Activated B cell treated with CpG ODN at 0.5 μM for 24 hours (primary cell): ENCODE measurements at regions not wholly inside any gene's neighbourhood (a gene's known extent, or its start where the extent isn't known, plus 50 kb on each side); places are given as distances from the start of the nearest gene placed in this dataset.
"Not testable (repeated sequence)": the region's sequence is repeated elsewhere in the genome, so short reads cannot be mapped to it uniquely, and the experiment has no call there.

Experiments
- ATAC-seq: fragments of 200-7000 bp; cut with Tn5 transposase; one replicate; pipeline ENCODE4 v1.10.0; 2021; ENCODE audit warnings: low read depth, mild to moderate bottlenecking, moderate library complexity
- CTCF ChIA-PET: fragments of 350-600 bp; sonication (Branson Sonifier 250); formaldehyde crosslinking; loops from one replicate; lab custom pipeline; 2021; ENCODE audit warnings: antibody characterized with exemption; lab: Charles Lee
- POLR2A ChIA-PET: fragments of 350-600 bp; sonication (Branson Sonifier 250); formaldehyde crosslinking; loops from one replicate; lab custom pipeline; 2021; ENCODE audit warnings: antibody characterized with exemption; lab: Charles Lee
- DNase-seq: peaks from one replicate; pipeline ENCODE4 v3.0.0; 2022
- H3K27ac Mint-ChIP-seq: one replicate; pipeline ENCODE4 v1.8.0; 2020; ENCODE audit warnings: mixed read lengths
- H3K27me3 Mint-ChIP-seq: one replicate; pipeline ENCODE4 v1.8.0; 2021; ENCODE audit warnings: mixed read lengths
- H3K36me3 Mint-ChIP-seq: one replicate; pipeline ENCODE4 v1.8.0; 2021; ENCODE audit warnings: low read depth, mixed read lengths
- H3K4me1 Mint-ChIP-seq: one replicate; pipeline ENCODE4 v1.8.0; 2021; ENCODE audit warnings: mixed read lengths
- H3K4me3 Mint-ChIP-seq: one replicate; pipeline ENCODE4 v1.8.0; 2020; ENCODE audit warnings: mild to moderate bottlenecking, mixed read lengths
- H3K9me3 Mint-ChIP-seq: one replicate; pipeline ENCODE4 v1.8.0; 2020; ENCODE audit warnings: mixed read lengths
- intact Hi-C: fragments of 100-400 bp; cut with micrococcal nuclease; formaldehyde crosslinking; loops from one replicate; pipeline ENCODE4 v1.15.1; 2024

GRCh38 chr16:29300541-29301535 is 105.7 kb downstream of the NPIPB11 start:
- H3K4me3 Mint-ChIP-seq, intact Hi-C loops, CTCF ChIA-PET: not testable (repeated sequence)

GRCh38 chr16:29300030-29300491 is 106.5 kb downstream of the NPIPB11 start:
- H3K4me3 Mint-ChIP-seq, intact Hi-C loops, H3K4me1 Mint-ChIP-seq, H3K27ac Mint-ChIP-seq, H3K9me3 Mint-ChIP-seq, CTCF ChIA-PET, H3K36me3 Mint-ChIP-seq, H3K27me3 Mint-ChIP-seq, POLR2A ChIA-PET, ATAC-seq, DNase-seq: not testable (repeated sequence)

More at GRCh38 chr16:29300541-29301535, 105.7 kb downstream of the NPIPB11 start:
- POLR2A ChIA-PET, H3K9me3 Mint-ChIP-seq, H3K27ac Mint-ChIP-seq, ATAC-seq, DNase-seq, H3K27me3 Mint-ChIP-seq, H3K36me3 Mint-ChIP-seq, H3K4me1 Mint-ChIP-seq: not testable (repeated sequence)

GRCh38 chr16:29298997-29299396 is 107.5 kb downstream of the NPIPB11 start:
- H3K4me3 Mint-ChIP-seq, H3K36me3 Mint-ChIP-seq, intact Hi-C loops, ATAC-seq, H3K4me1 Mint-ChIP-seq, H3K9me3 Mint-ChIP-seq, H3K27ac Mint-ChIP-seq, DNase-seq, POLR2A ChIA-PET, CTCF ChIA-PET, H3K27me3 Mint-ChIP-seq: not testable (repeated sequence)

GRCh38 chr16:29298307-29298706 is 108.2 kb downstream of the NPIPB11 start:
- H3K4me1 Mint-ChIP-seq, ATAC-seq, H3K9me3 Mint-ChIP-seq, POLR2A ChIA-PET, H3K4me3 Mint-ChIP-seq, H3K27ac Mint-ChIP-seq, H3K27me3 Mint-ChIP-seq, H3K36me3 Mint-ChIP-seq, CTCF ChIA-PET, DNase-seq, intact Hi-C loops: not testable (repeated sequence)

GRCh38 chr16:29297809-29298177 is 108.7 kb downstream of the NPIPB11 start:
- H3K27me3 Mint-ChIP-seq, intact Hi-C loops, CTCF ChIA-PET, H3K4me3 Mint-ChIP-seq, H3K27ac Mint-ChIP-seq, DNase-seq, POLR2A ChIA-PET, ATAC-seq, H3K36me3 Mint-ChIP-seq, H3K4me1 Mint-ChIP-seq, H3K9me3 Mint-ChIP-seq: not testable (repeated sequence)

GRCh38 chr16:29297144-29297808 is 109.2 kb downstream of the NPIPB11 start:
- H3K9me3 Mint-ChIP-seq, H3K27ac Mint-ChIP-seq, ATAC-seq: not testable (repeated sequence)

GRCh38 chr16:29296176-29296575 is 110.3 kb downstream of the NPIPB11 start:
- ATAC-seq, H3K27me3 Mint-ChIP-seq, H3K36me3 Mint-ChIP-seq, POLR2A ChIA-PET, DNase-seq, H3K27ac Mint-ChIP-seq, H3K4me1 Mint-ChIP-seq, intact Hi-C loops, H3K4me3 Mint-ChIP-seq, H3K9me3 Mint-ChIP-seq, CTCF ChIA-PET: not testable (repeated sequence)

More at GRCh38 chr16:29297144-29297808, 109.2 kb downstream of the NPIPB11 start:
- DNase-seq, H3K36me3 Mint-ChIP-seq, POLR2A ChIA-PET, CTCF ChIA-PET, H3K27me3 Mint-ChIP-seq, H3K4me1 Mint-ChIP-seq, H3K4me3 Mint-ChIP-seq, intact Hi-C loops: not testable (repeated sequence)

GRCh38 chr16:29294951-29295795 is 111.3 kb downstream of the NPIPB11 start:
- H3K27me3 Mint-ChIP-seq, CTCF ChIA-PET, H3K36me3 Mint-ChIP-seq, H3K27ac Mint-ChIP-seq, H3K9me3 Mint-ChIP-seq, H3K4me3 Mint-ChIP-seq, ATAC-seq, intact Hi-C loops, POLR2A ChIA-PET, DNase-seq: not testable (repeated sequence)
- peaks cover 12% of the 10 kb centered on the region for H3K4me1 Mint-ChIP-seq

GRCh38 chr16:29294400-29294933 is 112.0 kb downstream of the NPIPB11 start:
- CTCF ChIA-PET, H3K27ac Mint-ChIP-seq, H3K27me3 Mint-ChIP-seq, H3K36me3 Mint-ChIP-seq, H3K9me3 Mint-ChIP-seq, ATAC-seq, intact Hi-C loops, POLR2A ChIA-PET, H3K4me3 Mint-ChIP-seq, DNase-seq: not testable (repeated sequence)
- H3K4me1 Mint-ChIP-seq, result peaks cover 12% of the 10 kb centered on the region

- H3K4me3 Mint-ChIP-seq, CTCF ChIA-PET, H3K9me3 Mint-ChIP-seq, H3K27me3 Mint-ChIP-seq, DNase-seq, H3K36me3 Mint-ChIP-seq, H3K27ac Mint-ChIP-seq, POLR2A ChIA-PET, intact Hi-C loops, ATAC-seq: not testable (repeated sequence)
- peaks cover 12% of the 10 kb centered on the region for H3K4me1 Mint-ChIP-seq
These were observed 113.0 kb downstream of the NPIPB11 start for GRCh38 chr16:29293545-29293944.

- H3K9me3 Mint-ChIP-seq, DNase-seq, CTCF ChIA-PET, H3K4me3 Mint-ChIP-seq, intact Hi-C loops, H3K36me3 Mint-ChIP-seq, ATAC-seq, POLR2A ChIA-PET, H3K27me3 Mint-ChIP-seq, H3K27ac Mint-ChIP-seq: not testable (repeated sequence)
- H3K4me1 Mint-ChIP-seq, result peaks cover 13% of the 10 kb centered on the region
These were observed 113.5 kb downstream of the NPIPB11 start for GRCh38 chr16:29292952-29293471.
